Panc1 (cell line): ENCODE measurements at regions not wholly inside any gene's neighbourhood (a gene's known extent, or its start where the extent isn't known, plus 50 kb on each side); places are given as distances from the start of the nearest gene placed in this dataset.

Experiments
- POLR2AphosphoS5 ChIP-seq: IDR thresholded peaks from 2 replicates; pipeline ENCODE4 v1.6.1; 2012; ENCODE audit warnings: mild to moderate bottlenecking, low read depth, low read length, moderate library complexity
- SIN3A ChIP-seq: IDR thresholded peaks from 2 replicates; pipeline ENCODE4 v1.6.1; 2012; ENCODE audit warnings: low read depth, mild to moderate bottlenecking, low read length, moderate library complexity, borderline replicate concordance; ENCODE audit not compliant: insufficient read depth
- TCF7L2 ChIP-seq: IDR thresholded peaks from 2 replicates; pipeline ENCODE4 v1.6.1; 2011; ENCODE audit warnings: mild to moderate bottlenecking, low read depth, low read length, inconsistent platforms
- TF ChIP-seq, protein P1 (sequence below): fragments of 450-650 bp; IDR thresholded peaks from 2 replicates; pipeline ENCODE4 v1.5.1; 2017; ENCODE audit warnings: mild to moderate bottlenecking
- TF ChIP-seq, protein P2 (sequence below), 2 experiments: IDR thresholded peaks; 2 replicates each; pipeline ENCODE4 v1.6.1; 2011 to 2012; ENCODE audit warnings: low read depth in 2 of 2, control low read depth in 1 of 2, low read length in 1 of 2, mild to moderate bottlenecking in 1 of 2, moderate library complexity in 1 of 2; ENCODE audit not compliant: insufficient read depth in 1 of 2

DNA sequence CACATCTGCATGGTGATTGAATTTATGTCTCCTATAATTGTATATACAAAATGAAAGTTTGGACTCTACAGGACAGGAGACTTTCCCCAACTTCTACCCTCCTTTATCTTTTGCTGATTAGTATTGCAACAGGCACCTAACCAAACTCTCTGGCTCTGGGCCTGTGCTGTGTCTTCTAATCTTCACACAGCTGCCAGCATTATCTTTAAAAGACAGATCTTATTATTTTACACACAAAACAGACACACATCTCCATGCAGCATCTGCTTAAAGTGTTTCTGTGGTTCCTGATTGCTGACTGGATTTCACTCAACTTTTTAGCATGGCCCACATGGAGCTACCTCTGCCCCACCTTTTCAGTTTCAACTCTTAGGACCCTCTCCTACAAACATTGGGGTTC lies 154.9 kb upstream of the PELI2 start:
- TF ChIP-seq, protein P1, sequence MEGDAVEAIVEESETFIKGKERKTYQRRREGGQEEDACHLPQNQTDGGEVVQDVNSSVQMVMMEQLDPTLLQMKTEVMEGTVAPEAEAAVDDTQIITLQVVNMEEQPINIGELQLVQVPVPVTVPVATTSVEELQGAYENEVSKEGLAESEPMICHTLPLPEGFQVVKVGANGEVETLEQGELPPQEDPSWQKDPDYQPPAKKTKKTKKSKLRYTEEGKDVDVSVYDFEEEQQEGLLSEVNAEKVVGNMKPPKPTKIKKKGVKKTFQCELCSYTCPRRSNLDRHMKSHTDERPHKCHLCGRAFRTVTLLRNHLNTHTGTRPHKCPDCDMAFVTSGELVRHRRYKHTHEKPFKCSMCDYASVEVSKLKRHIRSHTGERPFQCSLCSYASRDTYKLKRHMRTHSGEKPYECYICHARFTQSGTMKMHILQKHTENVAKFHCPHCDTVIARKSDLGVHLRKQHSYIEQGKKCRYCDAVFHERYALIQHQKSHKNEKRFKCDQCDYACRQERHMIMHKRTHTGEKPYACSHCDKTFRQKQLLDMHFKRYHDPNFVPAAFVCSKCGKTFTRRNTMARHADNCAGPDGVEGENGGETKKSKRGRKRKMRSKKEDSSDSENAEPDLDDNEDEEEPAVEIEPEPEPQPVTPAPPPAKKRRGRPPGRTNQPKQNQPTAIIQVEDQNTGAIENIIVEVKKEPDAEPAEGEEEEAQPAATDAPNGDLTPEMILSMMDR, result no peak
- TF ChIP-seq POLR2AphosphoS5, result no peak
- TF ChIP-seq, protein P2, sequence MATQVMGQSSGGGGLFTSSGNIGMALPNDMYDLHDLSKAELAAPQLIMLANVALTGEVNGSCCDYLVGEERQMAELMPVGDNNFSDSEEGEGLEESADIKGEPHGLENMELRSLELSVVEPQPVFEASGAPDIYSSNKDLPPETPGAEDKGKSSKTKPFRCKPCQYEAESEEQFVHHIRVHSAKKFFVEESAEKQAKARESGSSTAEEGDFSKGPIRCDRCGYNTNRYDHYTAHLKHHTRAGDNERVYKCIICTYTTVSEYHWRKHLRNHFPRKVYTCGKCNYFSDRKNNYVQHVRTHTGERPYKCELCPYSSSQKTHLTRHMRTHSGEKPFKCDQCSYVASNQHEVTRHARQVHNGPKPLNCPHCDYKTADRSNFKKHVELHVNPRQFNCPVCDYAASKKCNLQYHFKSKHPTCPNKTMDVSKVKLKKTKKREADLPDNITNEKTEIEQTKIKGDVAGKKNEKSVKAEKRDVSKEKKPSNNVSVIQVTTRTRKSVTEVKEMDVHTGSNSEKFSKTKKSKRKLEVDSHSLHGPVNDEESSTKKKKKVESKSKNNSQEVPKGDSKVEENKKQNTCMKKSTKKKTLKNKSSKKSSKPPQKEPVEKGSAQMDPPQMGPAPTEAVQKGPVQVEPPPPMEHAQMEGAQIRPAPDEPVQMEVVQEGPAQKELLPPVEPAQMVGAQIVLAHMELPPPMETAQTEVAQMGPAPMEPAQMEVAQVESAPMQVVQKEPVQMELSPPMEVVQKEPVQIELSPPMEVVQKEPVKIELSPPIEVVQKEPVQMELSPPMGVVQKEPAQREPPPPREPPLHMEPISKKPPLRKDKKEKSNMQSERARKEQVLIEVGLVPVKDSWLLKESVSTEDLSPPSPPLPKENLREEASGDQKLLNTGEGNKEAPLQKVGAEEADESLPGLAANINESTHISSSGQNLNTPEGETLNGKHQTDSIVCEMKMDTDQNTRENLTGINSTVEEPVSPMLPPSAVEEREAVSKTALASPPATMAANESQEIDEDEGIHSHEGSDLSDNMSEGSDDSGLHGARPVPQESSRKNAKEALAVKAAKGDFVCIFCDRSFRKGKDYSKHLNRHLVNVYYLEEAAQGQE (IDR thresholded peaks at IDR 0.05; ENCODE audit: insufficient read depth in 1 of 2, low read depth in 2 of 2, low read length in 1 of 2), result no peak
- TF ChIP-seq SIN3A, result no peak
- no peak for TF ChIP-seq TCF7L2
